Heart left ventricle (tissue), 13 donors: ENCODE measurements at regions not wholly inside any gene's neighbourhood (a gene's known extent, or its start where the extent isn't known, plus 50 kb on each side); places are given as distances from the start of the nearest gene placed in this dataset.

Experiments used
- CTCF ChIP-seq, 12 donors: fragments of 200-600 bp; sonication (generic) in 4 of 12; IDR thresholded peaks; one replicate each; pipeline versions ENCODE4 v1.5.0 to v1.8.0; 2018 to 2022; ENCODE audit warnings: antibody characterized with exemption in 12 of 12, mild to moderate bottlenecking in 5 of 12
- POLR2A ChIP-seq, 2 donors: fragments of 450-650 bp; IDR thresholded peaks; one replicate each; pipeline ENCODE4 v1.6.1; 2017; ENCODE audit warnings: antibody characterized with exemption in 2 of 2, mild to moderate bottlenecking in 2 of 2, moderate library complexity in 2 of 2
- donor health status: ischemic (EF 13 %, LVEDD 7.1; RV severe dilation, severe dysfunction).
- donor health status: DM: no; HTN: yes; CAD: no.
- donor health status: DM: no; HTN: no; CAD: no.
- donor health status: ischemic (EF 25% LVEDD 6.9; RV normal size, moderate dysfunction).
- donor health status: ischemic (EF 25% LVEDD 5.7; RV mildly dilated, moderate dysfunction).
- donor health status: ischemic (EF 35%, LVEDD 5.7; RV mildly dilated, moderate dysfunction).
- donor health status: nonischemic (EF 11% LVEDD 7.7; RV severe dilation, severe dysfunction).
- donor health status: DM: yes; HTN: yes; CAD: no.
- donor health status: PGD.
- donor health status: ischemic (EF 29% LVEDD 5.4; RV normal size, mild dysfunction).
- donor health status: nonischemic (EF 23%, LVEDD 6.1; RV moderate dilation, normal function).

GRCh38 chr2:5121121-5121520 is 571.1 kb upstream of the SOX11 start:
- no peak for TF ChIP-seq CTCF (IDR thresholded peaks at IDR 0.05)
- no peak for TF ChIP-seq POLR2A (IDR thresholded peaks at IDR 0.05)
